SK-N-MC (cell line): ENCODE measurements at regions not wholly inside any gene's neighbourhood (a gene's known extent, or its start where the extent isn't known, plus 50 kb on each side); places are given as distances from the start of the nearest gene placed in this dataset.

Experiments
- EZH2 ChIP-seq: fragments of 200-600 bp; sonication (generic); IDR thresholded peaks from one replicate; pipeline ENCODE4 v1.6.1; 2017; ENCODE audit warnings: antibody characterized with exemption
- FOXP2 ChIP-seq: optimal IDR thresholded peaks from 2 replicates; pipeline ENCODE3; 2011; ENCODE audit warnings: mild to moderate bottlenecking, moderate library complexity; ENCODE audit not compliant: insufficient read depth; ENCODE audit errors: extremely low read length, control extremely low read depth
- POLR2AphosphoS5 ChIP-seq: IDR thresholded peaks from 2 replicates; pipeline ENCODE4 v1.6.1; 2012; ENCODE audit warnings: mild to moderate bottlenecking, low read depth, low read length, borderline replicate concordance

DNA sequence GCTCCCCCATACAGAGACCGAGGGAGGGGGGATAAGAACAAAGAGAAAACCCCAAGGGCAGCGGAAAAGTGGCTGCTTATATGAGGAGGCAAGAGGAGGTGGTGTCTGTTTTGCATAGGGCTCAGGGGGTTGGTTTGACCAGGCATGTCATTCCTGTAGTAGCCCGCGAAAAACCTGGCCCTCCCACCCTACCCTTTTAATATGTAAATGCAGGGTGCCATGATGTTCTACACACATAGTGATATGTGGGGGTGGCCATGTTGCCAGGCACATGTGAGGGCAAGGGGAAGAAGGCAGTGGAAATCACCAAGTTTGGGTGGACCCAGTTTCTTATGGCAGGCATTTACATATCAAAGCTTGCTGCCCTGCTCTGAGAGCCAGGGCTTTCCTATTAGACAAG is 203.5 kb upstream of the UBL3 start:
- TF ChIP-seq POLR2AphosphoS5 (no peak), EZH2 (no peak), FOXP2 (no peak)
